GM21515 (cell line): ENCODE measurements at regions not wholly inside any gene's neighbourhood (a gene's known extent, or its start where the extent isn't known, plus 50 kb on each side); places are given as distances from the start of the nearest gene placed in this dataset.

Experiments used
- ATAC-seq: cut with Tn5 transposase; IDR thresholded peaks from one replicate; pipeline ENCODE4 v1.9.1; 2021; ENCODE audit not compliant: unreplicated experiment

DNA sequence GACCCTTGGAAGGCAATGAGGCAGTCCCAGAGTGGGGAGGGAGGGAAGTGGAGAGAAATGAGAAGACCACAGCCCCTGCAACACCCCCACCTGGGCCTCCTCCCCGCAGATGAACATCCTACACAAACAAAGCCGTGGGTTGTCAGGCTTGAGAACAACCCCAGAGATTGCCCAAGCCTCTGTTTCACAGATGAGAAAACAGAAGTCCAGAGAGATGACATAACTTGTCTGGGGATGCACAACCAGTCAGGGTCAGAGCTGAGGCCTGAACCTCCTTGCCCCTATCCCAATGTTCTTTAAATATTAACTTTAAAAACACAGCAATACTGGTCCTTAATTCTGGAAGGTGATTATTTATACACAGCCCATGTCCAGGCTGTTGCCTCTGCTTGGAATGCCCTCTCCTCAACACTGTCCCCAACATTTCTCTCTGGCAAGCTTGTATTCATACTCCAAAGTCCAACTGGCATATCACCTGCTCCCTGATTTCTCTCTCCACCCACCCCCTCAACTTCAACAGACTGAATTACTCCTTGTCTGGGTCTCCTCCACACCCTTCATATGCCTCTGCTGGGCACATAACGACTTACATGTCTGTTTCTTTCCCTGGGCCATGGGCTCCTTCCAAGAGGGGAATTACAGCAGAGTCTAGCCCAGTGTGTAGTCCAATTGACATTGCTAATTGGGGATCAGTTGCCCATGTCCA is 135.5 kb upstream of the LRFN2 start:
- no peak for ATAC-seq

DNA sequence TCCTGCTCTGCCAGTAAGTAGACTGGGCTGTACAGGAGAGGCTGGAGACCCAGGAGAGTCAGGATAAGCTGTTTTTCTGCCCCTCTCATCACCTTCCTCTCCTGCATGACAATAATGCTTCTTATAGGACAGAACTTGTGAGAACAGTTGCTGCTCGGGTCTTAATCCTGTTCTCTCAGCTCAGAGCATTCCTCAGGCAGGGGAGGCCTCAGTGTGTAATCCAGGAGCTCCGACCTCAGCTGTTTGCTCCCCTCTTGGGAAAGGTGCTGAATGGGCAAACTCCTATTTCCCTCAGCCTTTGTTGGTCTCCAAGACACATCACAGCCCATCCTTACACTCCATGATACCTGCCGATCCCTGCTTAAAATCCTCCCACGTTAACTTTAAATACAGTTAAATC is 134.9 kb upstream of the LRFN2 start:
- no peak for ATAC-seq

DNA sequence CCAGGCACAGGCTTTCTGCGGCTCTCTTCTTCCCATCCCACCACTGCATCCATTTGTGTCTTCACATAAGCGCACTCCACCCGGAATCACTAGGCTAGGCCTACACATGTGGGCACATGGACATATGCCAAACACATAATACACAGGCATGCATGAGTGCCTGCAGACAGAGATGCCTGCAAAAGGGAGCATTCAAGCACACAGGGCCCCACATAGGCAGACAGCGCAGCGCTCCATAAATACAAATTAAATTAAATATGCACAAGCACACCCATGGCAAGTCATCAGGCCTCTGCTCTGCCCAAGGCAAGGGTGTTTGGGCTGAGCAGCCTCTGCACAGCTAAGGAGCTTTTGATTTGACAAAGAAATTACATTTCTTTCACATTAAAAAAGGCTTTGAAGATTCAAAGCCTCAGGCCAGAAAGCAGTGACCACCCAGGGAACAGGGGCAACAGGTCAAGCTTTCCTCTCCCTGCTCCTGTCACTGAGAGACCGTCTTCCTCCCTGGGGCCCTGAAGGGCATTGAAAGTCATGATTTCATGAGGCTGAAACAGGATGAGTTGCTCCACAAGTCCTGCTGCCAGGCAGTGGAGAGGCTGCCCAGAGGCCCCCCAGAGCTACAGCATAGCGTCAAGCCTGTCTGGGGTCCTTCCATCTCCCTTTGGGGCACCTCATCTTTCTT is 134.2 kb upstream of the LRFN2 start:
- no peak for ATAC-seq

DNA sequence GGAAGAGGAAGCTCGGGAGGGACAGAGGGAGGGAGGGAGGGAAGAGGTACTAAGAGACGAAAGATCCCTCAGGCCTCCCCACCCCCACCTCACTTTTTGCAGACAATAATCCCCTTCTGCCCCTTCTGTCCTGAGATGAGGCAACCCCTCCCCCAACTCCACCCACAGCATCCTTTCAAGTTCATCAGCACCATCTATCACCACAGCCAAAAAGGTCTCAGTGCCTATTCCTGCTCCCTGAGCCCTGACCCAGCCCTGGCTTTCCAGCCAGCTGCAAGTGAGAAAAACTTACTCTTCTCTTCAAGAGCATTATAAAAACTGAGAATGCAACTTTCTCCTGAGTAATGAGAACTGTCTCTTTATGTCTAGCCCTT is 133.2 kb upstream of the LRFN2 start:
- ATAC-seq, result no peak

DNA sequence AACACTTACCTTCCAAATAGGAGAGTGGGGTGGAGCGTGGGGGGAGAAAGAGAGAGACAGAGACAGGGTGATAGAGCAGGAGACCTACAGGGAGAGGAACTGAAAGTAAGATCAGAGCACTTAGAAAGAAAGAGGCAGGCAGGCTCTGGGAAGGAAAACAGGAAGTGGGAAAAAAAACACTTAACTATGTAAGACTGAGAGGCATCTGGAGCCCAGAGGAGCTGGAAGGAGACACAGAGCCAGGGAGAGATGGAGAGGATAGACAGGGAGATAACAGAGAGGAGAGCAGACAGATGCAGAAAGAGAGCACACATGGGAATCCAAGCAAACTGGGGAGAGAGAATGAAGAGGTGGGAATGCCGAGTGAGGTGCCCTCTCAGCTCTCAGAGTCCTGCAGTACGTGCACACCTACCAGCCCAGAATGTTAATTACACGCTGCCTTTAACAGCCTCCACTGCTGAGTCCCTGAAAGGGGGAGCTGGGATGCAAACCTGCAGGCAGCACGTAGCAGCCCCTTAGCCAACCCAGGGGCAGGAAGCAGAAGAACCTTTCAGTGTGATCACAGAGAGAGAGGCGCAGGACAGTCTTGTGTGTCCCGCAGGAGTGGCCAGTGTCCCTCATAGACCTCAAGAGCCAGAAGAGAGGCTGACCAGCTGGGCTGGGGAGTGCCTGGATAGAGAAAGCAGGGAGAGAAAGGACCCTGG is 132.7 kb upstream of the LRFN2 start:
- ATAC-seq, result peak; percentile 81

DNA sequence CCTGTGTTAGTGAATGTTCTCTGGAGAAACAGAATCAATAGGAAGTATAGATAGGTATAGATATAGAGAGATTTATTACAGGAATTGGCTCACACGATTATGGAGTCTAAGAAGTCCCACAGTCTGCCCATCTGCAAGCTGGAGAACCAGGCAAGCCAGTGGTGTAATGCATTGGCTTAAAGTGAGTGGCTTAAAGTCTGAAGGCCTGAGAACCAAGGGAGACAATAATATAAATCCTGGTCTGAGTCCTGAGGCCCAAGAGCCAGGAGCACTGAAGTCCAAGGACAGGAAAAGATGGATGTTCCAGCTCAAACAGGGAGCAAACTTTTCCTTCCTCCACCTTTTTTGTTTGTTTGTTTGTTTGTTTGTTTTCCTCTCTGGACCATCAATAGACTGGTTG is 131.2 kb upstream of the LRFN2 start:
- no peak for ATAC-seq

DNA sequence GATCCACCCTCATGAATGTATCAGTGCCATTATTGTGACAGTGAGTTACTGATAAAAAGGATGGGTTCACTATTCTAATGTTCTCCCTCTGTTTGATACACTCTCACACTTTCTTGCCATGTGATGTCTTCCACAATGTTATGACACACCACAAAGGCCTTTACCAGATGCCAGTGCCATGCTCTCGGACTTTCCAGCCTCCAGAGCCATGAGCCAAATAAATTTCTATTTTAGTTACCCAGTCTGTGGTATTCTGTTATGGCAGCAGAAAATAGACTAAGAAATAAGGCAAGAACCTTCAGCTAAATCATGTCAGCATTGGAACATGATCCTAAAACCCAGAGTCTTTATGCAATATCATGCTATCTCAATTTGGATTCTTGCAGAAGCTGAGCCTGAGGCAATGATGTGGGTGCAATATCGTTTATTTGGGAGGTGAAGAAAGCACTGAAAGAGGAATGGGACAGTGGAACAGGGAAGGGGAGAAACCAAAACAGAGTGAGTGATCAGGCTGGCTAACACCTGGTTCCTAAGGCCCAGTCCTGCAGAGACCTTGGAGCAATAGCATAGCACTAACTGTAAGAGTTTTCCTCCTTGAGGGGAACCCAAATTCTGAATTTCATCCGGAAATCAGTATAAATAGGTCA is 130.4 kb upstream of the LRFN2 start:
- no peak for ATAC-seq

DNA sequence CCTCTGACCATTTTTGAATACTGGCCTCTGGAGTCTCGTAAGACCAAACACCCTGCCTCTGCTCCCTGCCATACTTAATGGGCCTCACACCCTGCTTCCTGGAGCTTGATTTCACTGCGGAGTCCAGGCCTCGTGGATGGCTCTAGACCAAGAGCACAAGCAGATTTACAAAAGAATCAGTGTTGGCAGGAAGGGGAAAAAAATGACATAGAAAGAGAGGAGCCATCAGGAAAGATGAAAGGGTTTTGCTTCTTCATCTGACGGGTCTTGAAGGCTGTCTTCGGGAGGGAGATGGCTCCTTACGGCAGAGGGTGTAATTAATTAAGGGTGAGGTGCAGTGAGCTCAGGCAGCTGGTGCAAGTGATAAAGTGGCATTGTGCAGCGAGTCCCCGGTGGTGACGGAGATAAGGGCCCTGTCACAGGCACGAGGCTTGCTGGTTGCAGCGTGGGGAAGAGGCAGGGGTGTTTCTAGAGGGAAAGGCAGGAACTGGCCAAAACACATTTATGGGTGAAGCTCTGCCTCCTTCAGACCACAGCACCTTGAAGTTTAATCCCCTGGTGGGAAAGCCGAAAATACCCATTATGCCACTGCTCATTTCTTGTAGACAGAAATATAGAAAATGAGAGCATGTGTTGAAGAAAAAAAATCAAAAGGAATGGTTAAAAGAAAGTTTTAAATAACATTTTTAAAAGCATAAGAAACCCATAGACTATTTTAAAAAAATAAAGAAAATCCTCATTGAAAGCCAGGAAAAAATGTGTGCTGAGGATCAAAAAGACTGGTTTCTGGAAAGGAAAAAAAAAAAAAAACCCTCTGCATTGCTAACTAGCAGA is 128.6 kb upstream of the LRFN2 start:
- no peak for ATAC-seq

DNA sequence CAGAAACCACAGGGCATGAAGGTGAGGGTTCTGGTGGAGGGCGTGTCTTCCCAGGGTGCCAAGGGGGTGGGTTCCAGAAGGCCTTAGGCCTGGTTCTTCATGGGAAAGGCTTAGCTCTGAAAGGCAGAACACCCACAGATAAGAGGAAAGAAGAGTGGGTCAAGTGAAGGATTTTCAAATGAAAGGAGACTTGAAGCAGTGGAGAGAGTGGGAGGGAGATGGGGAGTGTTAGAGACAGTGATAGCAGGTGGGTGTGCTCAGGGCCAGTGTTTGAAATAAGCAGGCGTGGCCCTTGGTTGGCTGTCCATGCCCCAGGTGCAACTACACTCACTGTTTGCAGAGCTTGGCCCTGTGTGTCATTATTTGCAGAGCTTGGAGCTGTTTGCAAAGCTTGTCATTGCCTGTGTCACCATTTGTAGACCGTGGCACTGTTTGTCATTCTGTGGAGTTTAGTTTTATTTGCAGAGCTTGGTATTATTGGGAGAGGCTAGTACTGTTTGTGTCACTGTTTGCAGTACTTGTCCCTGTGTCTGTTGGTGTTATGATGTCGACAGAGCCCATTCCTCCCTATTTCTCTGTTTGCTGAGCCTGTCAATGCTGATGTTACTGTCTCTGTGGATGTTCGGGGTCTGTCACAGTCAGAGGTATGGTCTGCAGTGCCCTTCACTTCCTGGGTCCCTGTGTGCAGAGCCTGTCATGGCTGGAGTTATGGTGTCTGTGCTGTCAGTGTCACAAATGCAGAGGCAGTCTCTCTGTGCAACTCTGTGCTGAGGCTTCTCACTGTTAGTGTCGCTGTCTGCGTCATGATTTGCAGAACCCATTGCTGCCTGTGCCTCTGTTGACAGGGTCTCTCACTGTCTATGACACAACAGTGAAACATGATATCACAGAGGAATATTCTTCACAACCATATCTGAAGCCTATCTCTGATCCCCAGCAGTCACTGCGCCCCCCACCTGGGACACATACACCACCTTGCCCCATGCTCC is 127.7 kb upstream of the LRFN2 start:
- ATAC-seq, result no peak

GRCh38 chr6:40714143-40714542 is 127.0 kb upstream of the LRFN2 start:
- no peak for ATAC-seq

DNA sequence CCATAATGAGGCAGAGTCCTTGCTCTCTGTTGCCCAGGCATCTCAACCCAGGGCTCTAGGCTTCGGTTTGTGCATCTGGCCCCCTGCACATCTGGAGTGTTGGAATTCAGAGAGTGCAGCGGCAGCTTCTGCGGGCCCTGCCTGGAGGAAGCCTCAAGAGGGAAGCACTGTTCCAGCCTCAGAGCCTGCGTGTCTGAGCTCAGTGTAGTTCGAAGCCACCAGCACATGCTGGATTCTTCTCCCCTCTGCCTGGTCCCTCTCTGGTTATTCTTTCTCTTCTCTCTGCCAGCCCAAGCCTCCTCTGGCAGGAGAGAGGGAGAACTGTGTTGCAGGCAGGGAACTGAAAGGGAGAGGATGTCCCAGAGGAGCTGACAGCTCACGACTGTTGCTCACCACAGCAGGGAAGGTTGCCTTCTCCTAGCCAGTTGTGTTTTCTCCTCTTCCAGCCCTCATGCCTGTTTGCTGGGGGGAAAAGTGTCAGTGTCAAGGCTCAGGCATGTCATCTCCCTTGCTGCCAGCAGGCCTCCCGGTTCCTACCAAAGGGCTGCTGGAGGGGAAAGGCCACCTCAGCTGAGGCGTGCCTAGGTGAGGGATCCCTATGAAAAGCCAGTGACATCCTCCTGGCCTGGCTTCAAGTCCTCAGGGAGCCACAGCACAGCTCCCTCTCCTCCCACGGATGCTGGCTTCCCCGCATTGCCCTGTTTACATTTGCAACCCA is 126.0 kb upstream of the LRFN2 start:
- no peak for ATAC-seq

DNA sequence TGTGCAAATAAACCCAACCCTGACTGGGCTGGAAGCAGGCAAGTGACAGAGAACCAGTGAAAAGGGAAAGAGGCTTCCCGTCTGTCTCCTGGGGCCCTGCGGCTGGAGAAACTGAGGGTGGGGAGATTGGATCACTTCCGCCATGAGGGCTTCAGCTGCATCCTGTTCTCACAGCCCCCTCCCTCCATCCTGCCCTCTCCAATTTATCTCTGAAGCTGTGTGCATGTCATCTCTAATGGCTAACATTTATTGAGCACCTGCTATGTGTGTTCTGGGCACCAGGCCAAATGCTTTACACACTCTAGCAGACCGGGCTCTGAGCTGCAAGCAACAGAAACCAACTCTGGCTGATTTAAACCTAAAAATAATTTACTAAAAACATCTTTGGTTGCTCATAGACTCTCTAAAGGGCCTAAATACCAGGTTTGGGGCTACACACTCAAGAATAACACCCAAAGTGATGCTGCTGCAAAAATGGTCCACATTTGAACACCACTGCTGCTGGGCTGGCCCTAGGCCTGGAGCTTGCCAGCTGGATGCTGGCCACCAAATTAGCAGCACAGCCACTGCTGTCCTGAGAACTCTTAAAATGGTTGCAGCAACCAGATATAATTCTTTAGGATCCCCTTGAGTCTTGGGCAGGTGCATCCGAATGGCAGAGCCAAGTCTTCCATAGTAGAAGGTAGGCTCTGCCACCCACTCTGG is 123.6 kb upstream of the LRFN2 start:
- ATAC-seq, result peak; percentile 73

GRCh38 chr6:40708049-40708448 is 120.9 kb upstream of the LRFN2 start:
- no peak for ATAC-seq

DNA sequence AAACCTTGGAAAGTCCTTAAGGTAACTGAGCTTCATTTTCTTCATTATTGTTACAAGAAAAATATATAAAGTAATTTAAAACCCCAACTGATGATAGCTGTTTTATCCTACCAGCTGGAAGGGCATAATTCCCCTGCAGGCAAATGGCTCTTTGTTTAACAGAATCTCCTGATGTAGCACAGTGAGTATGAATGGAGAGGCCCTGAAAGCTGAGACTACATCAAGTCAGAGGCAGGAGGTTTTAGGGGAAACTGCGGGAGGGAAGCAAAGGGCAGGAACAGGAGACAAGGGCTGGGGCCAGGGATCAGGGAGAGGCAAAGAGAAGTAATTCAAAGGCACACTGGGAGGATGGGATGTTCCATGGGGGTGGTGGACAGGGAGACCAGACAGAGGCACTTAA is 119.0 kb upstream of the LRFN2 start:
- ATAC-seq, result no peak

DNA sequence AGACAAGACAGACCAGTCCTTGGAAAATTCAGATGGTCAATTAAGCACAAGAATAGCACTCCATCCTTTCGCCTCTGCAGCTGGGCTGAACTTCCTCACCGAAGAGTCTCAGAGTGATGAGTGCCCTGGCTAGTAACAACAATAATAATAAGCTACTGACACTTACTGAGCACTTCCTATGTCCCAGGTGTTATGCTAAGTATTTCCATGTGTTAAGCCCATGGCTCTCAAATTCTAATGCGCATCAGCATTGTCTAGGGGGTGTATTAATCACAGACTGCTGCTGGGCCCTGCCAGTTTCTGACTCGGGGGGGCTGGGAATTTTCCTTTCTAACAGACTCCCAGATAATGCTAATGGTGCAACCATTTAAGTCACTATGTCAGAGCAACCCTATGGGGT is 118.2 kb upstream of the LRFN2 start:
- no peak for ATAC-seq

GRCh38 chr6:40701352-40702007 is 114.3 kb upstream of the LRFN2 start:
- no peak for ATAC-seq

DNA sequence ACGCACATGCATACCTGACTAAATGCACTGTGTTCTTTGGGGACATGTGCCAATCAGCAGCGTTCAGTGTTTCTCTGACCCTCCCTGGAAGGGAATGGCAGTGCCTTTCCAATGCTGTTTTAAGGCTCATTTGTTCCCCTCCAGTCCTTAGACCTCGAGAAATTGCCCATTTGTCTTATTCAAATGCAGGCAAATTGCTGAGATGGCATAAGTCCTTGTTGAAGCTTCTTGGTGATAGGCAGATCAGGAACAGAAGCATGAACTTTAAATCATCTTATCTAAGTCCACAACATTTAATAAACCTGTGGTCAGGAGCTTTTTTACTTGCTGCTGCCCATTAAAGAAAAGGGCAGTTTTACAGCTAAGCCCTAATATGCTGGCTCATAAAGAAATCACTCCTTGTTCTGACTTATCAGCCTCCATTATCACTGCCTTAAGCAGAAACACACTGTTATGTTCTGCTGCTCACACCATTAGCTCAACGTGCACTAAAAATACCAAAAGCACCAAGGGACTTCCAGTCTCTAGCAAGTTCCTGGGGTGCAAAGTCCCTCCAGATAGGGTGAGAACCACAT is 112.9 kb upstream of the LRFN2 start:
- ATAC-seq, result no peak
